WTC11 (cell line): ENCODE measurements at regions not wholly inside any gene's neighbourhood (a gene's known extent, or its start where the extent isn't known, plus 50 kb on each side); places are given as distances from the start of the nearest gene placed in this dataset.

Source experiments
- KAT7 ChIP-seq: sonication (generic); formaldehyde crosslinking; IDR thresholded peaks from 2 replicates; pipeline ENCODE4 v1.8.1; 2023; ENCODE audit warnings: missing genetic modification reagents, mild to moderate bottlenecking, borderline replicate concordance
- SP1 ChIP-seq: sonication (generic); formaldehyde crosslinking; conservative IDR thresholded peaks from 2 replicates; pipeline ENCODE4 v1.8.1; 2022; ENCODE audit warnings: missing genetic modification reagents
- TF ChIP-seq, protein P1 (sequence below): sonication (generic); formaldehyde crosslinking; IDR thresholded peaks from 2 replicates; pipeline ENCODE4 v1.8.1; 2022; ENCODE audit warnings: low read depth, missing genetic modification reagents, borderline replicate concordance
- TF ChIP-seq, protein P2 (sequence below): fragments of 250-450 bp; sonication (Bioruptor Pico); conservative IDR thresholded peaks from 2 replicates; pipeline ENCODE4 v1.9.0; 2021; ENCODE audit warnings: mild to moderate bottlenecking
- TF ChIP-seq, protein P3 (sequence below): fragments of 200-600 bp; IDR thresholded peaks from 2 replicates; pipeline ENCODE4 v1.8.0; 2022; ENCODE audit warnings: antibody characterized with exemption

DNA sequence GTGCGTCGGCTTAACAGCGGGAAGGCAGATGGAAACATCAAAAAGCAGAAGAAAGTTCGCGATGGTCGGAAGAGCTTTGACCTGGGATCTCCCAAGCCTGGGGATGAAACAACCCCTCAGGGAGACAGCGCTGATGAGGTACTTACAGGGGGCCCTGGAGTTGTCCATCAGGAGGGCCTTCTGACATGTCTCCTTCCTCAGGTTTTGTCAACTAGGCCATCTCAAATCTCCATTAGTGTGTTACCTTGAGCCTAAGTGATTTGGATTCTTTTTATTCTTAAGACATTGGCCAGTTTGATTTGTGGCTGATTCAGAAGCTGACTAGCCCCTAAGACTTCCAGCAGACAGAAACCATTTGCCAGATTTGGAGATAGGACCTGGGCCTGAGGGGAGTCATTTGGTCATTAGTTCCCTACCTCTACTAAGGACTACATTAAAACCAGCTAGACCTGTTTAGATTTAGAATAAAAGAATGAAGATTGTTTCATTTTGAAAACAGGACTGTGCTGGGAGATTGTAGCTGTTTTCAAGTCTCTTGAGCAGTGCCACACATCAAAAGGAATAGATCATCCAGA, 97.6 kb upstream of the UMPS start:
- TF ChIP-seq, protein P1, sequence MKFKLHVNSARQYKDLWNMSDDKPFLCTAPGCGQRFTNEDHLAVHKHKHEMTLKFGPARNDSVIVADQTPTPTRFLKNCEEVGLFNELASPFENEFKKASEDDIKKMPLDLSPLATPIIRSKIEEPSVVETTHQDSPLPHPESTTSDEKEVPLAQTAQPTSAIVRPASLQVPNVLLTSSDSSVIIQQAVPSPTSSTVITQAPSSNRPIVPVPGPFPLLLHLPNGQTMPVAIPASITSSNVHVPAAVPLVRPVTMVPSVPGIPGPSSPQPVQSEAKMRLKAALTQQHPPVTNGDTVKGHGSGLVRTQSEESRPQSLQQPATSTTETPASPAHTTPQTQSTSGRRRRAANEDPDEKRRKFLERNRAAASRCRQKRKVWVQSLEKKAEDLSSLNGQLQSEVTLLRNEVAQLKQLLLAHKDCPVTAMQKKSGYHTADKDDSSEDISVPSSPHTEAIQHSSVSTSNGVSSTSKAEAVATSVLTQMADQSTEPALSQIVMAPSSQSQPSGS (CRISPR knock-in tag): no peak
- TF ChIP-seq, protein P2, sequence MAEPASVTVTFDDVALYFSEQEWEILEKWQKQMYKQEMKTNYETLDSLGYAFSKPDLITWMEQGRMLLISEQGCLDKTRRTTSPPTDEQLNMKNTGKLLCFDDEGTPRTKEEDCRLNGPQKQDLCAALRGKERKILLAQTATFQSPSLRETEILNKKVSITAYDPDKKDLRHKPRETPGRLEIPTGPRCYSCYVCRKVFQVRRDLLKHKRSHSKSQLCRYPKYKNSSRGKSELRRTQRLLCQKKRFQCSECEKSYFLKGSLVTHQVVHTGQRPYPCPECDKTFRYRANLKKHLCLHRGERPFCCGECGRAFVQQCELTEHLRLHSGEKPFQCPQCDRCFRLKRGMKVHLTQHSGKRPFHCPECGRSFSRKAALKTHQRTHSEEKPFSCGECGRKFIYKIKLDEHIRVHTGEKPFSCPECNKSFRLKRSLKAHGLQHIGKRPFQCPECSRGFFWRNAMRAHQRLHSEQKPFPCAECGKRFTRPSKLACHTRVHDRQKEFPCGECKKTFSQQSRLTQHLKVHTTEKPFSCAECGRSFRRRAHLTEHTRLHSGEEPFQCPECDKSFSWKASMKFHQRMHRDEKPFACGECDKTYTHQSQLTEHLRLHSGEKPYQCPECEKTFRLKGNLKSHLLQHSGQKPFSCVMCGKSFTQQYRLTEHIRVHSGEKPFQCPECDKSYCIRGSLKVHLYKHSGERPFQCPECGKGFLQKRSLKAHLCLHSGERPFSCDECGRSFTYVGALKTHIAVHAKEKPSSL (CRISPR knock-in tag): no peak
- TF ChIP-seq, protein P3, sequence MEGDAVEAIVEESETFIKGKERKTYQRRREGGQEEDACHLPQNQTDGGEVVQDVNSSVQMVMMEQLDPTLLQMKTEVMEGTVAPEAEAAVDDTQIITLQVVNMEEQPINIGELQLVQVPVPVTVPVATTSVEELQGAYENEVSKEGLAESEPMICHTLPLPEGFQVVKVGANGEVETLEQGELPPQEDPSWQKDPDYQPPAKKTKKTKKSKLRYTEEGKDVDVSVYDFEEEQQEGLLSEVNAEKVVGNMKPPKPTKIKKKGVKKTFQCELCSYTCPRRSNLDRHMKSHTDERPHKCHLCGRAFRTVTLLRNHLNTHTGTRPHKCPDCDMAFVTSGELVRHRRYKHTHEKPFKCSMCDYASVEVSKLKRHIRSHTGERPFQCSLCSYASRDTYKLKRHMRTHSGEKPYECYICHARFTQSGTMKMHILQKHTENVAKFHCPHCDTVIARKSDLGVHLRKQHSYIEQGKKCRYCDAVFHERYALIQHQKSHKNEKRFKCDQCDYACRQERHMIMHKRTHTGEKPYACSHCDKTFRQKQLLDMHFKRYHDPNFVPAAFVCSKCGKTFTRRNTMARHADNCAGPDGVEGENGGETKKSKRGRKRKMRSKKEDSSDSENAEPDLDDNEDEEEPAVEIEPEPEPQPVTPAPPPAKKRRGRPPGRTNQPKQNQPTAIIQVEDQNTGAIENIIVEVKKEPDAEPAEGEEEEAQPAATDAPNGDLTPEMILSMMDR: no peak
- TF ChIP-seq KAT7 (CRISPR knock-in tag) (no peak), SP1 (CRISPR knock-in tag) (no peak)
